ENCODE measurements at regions not wholly inside any gene's neighbourhood (a gene's known extent, or its start where the extent isn't known, plus 50 kb on each side); places are given as distances from the start of the nearest gene placed in this dataset.

DNA sequence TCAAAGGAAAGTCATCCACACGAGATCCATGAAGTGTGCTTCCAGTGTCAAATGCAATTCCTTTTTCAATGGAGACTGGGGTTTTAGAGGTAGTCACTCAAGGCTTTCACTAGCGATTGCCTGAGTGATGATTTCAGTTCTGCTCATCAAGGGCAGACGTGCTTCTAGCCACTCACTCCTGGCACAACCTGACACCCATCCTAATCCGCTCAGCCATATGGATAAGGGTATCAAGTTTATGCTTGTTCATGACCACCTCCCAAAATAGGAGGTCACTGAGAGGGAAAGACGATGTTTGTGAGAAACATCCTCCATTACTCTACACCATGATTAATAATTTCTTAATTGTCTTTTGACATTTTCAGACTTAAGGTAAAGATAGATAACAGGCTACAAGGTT is 91.3 kb upstream of the HEY2 start:
- no peak for DNase-seq (ENCODE audit: low spot score)

DNA sequence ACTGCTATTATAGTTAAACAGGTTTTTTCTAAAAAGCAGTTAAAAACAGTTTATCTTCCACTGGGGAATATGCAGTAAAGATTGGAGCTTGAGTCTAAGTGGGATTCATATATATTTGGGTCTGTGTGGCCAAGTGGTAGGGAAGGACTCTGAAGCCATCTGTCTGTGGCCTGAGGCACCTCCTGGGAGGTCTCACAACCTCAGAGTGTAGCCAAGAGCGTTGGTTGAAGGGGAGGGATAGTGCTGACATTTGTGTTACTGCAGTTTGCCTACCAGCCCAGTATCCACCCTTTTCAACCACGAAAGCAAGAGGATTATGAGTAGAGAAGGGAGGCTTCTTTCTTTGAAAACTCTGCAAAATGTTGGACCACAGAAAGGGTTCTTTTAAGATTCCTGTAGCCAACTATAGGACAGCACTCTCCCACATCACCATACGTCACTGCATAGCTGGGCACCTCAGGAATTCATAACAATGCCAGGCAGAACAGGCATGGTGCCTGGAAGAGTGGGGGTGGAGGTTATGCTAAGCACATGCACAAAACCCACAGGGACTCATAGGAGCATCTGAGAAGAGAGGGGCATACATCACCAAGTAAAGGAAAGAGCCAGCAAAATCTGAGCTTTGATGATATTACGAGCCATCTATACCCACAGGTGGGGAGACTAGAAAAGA is 90.5 kb upstream of the HEY2 start:
- DNase-seq (ENCODE audit: low spot score): peak; percentile 85

DNA sequence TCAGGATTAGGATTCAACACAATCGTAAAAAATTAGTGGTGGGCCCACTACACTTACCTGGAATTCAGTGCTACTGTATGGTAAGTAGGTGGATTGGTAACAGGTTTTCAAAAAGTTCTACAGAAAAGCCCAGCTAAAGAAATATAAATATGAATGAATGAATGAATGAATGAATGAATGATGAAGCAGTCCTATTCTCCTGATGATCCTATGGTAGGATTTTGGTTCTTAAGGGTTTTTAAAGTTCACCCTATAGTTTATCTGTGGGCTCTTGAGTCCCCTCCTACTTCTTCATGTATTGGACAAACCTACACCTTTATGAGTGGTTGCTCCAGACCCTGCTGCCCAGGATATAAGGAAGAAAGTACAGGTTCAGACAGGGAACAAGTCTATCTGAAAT is 89.5 kb upstream of the HEY2 start:
- DNase-seq (ENCODE audit: low spot score): no peak

DNA sequence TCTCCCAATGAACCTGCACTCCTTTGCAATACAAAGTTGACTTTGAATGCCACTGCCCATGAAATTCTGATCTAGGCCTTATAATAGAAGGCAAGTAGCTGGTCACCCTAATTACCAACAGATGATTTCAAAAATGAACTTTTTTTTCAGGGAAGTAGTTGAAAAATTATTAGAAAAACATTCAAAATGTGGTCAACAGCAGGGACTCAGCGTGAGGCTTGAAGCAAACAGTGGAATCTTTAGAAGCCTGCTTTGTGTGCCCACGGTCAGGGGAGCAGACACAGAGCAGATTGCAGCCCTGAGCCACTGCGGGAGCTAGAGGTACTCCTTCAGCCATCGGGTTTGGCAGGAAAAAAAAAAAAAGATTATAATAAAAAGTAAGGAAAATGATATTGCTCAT is 87.1 kb upstream of the HEY2 start:
- DNase-seq (ENCODE audit: low spot score): no peak

DNA sequence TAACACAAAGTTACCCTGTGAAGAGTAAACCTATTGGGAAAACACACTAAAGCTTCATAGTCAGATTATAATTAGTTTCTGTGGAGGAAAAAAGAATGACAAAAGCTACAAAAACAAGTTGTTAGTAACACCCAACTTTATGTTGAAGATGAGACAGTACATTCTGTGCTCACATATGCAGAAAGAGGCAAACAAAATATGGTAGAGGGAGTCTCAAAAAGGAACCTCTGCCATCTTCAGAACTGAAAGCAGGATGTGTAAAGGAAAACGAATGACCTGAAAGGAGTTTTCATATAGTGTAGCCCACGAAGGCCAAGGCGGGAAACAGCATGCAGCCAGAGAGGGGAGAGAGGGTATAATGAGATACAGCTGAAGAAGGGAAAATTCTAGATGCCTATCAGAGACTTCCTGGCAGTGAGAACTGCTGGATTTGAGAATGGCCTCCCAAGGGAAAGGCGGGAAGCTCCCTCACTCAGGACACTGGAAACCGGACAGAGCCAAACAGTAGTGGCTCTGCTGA is 84.1 kb upstream of the HEY2 start:
- no peak for DNase-seq (ENCODE audit: low spot score)

DNA sequence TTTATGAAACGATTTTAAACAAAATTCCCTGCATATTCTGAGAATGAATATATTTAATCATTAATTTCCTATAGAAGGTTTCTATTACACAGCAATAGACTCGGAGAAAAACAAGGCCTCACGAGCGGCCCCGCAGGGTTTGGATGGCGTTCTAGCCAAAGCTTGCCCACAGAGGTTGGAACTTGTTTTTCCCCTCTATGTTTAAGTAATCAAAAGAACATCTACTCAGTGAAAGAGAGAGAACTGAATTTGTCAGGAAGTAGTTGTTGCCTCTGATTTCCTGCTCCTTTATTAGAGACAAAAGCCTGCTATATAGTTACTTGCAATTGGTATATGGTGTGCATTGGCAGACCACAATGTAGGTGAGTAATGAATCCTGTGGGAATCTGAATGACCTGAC is 82.1 kb upstream of the HEY2 start:
- no peak for DNase-seq (ENCODE audit: low spot score)

DNA sequence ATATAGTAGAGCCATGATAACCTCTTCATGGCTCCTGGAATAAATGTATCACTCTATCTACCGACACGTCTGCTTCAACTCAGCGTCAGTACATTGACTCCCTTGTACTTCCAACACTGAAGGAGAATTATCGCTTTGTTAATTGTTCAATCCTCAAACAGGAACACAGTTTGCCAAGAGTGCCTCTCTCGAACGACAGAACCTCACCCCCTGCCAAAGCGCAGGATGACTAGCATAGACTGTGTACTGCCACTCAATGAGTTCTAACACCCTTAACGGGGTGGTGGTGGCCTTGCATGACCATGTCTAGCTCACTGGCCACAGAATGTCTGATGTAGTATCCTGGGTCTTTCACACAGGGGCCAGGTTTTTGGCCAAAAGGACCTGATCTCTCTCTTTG is 81.4 kb upstream of the HEY2 start:
- DNase-seq (ENCODE audit: low spot score): no peak

DNA sequence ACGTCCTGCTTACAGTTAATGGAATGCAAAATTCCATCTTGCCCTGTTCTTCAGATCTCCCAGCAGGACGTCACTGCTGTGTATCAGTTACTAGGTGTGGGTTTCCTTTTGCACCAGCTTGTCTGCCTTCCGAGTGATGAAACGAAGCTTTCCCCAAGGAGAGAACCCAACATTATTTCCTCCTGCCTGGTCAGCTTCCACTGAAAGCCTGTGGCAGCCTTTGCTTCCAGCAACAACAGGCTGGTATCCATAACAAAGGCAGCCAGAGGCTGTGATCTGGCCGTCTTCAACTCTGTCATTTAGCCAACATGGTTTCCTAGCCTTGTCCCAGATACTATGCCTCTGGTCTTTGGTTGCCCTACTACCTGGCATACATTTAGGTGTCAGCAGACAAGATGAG is 78.9 kb upstream of the HEY2 start:
- DNase-seq (ENCODE audit: low spot score): no peak

DNA sequence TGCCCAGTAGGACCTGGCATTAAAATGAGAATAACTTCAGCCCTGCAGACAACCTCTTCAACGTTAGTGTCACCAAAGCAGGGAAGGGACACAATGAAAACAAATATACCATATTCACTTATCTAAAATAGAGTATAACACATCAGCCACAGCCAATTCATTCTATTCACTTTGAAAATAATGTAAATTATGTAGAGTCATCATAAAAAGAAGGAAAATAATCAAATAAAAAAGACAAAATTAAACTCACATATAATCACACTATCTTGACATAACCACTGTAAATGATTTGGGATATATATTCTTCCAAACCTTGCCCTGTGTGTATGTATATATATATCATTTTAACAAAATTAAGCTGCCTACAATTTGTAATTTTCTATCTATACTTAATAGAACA is 78.1 kb upstream of the HEY2 start:
- DNase-seq (ENCODE audit: low spot score): no peak

DNA sequence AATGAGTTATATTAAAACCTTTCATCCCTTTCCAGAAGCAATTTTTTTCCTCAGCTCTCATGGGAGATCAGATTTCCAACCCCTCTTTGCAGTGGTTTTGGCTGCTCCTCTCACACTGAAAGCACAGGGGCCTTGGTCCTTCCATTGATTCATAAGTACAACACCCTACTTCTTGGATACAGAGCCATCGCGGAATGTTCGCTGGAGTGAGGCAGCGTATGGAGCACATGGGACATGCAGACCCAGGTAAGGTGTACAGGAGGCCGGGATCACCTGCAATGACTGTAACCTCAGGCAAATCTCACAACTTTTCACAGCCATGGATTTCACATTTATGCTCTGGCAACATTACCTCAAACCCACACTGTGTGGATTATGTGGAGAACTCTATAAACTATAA is 75.2 kb upstream of the HEY2 start:
- no peak for DNase-seq (ENCODE audit: low spot score)

DNA sequence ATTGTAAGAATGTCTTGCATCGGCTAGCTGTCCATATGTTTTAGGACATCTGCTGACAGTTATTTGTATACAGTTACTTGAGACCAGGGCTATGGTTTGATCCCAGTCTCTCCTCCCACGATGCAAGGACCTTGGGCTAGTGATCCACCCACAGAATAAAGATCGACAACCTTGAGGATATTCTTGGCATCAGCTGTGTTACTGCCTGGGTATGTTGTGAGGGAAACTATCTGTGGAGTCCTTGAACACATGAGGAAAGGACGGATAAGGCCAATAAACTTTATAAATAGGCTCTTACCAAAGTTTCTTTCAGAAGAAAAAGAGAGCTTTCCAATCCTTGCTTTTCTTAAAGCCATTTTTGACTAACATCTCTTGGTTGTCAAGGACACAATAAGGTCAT is 70.8 kb upstream of the HEY2 start:
- no peak for DNase-seq (ENCODE audit: low spot score)

DNA sequence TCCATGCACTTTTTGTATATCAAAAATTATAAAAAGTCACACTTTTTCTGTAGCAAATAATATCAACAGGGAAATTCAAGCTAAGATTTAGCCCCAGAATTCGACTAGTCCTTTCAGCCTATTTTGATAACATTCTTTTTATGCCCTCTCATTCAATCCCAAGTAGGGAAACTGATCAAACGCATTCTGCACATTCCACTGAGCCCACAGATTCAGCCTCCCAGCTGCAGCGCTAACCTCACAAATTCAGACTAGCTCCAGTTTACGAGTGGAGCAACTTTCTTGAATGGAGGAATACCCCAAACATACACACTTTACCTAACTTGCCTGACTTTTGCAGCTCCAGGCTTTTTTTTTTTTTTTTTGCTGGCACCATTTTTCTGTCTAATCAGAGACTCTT is 70.3 kb upstream of the HEY2 start:
- no peak for DNase-seq (ENCODE audit: low spot score)

DNA sequence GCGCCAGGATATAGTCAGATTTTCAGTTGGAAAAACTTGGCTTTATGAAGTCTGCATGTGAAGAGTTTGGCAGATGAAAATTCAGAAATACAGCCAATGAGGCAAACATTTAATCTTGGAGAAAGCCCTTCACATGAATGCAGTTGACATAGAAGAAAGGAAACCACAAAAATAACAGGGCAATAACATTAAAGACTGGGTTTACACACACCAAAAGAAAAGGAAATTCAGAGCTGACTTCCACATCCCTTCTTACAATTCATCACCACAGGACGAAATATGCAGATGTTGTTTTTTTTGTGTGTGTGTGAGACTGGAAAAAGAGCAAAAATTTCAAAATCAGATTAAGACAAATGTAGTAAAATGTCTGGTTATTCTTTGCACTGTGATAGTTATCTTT is 69.8 kb upstream of the HEY2 start:
- no peak for DNase-seq (ENCODE audit: low spot score)

DNA sequence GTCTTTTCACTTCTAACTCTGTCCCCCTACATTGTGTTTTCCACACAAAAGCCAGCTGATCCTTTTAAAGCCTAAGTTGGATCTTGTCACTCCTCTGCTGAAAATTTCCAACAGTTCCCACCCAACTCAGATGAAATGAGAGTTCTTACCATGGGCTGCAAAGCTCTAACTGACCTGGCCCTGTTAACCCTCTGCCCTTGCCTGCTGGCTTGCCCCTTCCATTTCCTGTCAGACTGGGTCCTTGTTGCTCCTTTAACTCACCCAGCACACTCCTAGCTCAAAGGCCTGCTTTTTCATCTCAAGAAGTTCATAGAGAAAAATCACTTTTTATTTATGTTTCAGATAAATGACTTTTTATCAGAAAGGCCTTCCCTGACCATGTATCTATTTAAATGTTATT is 66.5 kb upstream of the HEY2 start:
- no peak for DNase-seq (ENCODE audit: low spot score)

DNA sequence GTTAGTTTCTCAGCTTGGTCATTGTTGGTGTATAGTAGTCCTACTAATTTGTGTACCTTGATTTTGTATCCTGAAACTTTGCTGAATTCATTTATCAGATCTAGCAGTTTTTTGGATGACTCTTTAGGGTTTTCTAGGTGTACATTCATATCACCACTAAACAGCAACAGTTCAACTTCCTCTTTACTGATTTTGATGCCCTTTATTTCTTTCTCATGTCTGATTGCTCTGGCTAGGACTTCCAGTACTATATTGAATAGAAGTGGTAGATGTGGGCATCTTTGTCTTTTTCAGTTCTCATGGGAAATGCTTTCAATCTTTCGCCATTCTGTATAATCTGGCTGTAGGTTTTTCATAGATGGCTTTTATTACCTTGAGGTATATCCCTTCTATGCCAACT is 61.3 kb upstream of the HEY2 start:
- DNase-seq (ENCODE audit: low spot score): no peak

DNA sequence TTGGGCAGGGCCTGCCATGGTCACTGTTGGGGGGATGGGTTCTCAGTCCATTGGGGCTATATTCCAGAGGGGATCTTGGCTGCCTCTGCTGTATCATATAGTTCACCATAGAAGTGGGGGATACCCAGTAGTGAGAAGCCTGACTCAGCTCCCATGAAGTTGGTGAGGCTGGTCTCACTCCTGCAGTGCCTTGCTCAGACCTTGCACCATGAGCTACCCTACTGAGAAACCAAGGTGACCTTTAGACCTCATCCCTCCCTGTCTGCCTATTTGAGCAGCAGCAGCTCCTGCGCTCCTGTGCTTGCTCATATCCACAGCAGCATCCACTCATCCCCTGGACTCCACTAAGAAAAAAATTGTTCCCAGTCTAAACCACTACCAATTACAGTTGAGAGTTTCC is 56.0 kb upstream of the HEY2 start:
- DNase-seq (ENCODE audit: low spot score): no peak

DNA sequence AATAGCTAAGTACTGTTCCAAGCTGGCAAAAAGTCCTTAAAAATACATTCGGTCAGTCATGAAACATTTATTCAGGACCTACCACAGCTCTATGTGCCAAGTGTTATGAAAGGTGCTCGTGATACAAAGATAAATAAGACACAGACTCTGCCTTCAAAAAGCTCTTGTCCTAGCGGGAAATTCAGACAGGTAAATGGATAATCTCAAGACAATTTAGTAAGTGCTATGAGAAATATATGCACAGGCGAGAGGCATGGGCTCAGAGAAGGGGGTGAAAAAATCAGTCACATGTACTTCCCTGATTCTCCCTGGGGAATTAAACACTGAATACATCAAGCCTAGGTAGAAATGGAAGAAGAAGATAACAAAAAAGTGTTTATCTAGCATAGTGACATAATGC is 49.8 kb upstream of the HEY2 start:
- no peak for DNase-seq (ENCODE audit: low spot score)
